OCI-LY7 (cell line): ENCODE measurements at regions not wholly inside any gene's neighbourhood (a gene's known extent, or its start where the extent isn't known, plus 50 kb on each side); places are given as distances from the start of the nearest gene placed in this dataset.
A peak's percentile ranks its signal among the peaks of the same experiment; 100 is the strongest.

ENCODE experiments used
- BruUV-seq: library from RNA; stranded (reverse); fragments of 400-500 nt; replicated peaks from 2 replicates; lab custom pipeline; 2021; lab: Mats Ljungman, UMichigan
- CTCF ChIA-PET: fragments of 300-600 bp; sonication (Branson Sonifier 250); formaldehyde crosslinking; loops from one replicate; lab custom pipeline; 2022; ENCODE audit warnings: antibody characterized with exemption; ENCODE audit not compliant: unreplicated experiment; lab: Charles Lee
- POLR2A ChIA-PET: fragments of 300-600 bp; sonication (Branson Sonifier 250); formaldehyde crosslinking; loops from one replicate; lab custom pipeline; 2022; ENCODE audit warnings: antibody characterized with exemption; lab: Charles Lee
- DNase-seq: peaks from one replicate; pipeline ENCODE4 v3.0.0-alpha.2; 2015; ENCODE audit warnings: low spot score
- H2AFZ ChIP-seq: fragments of 200-600 bp; sonication (generic), shearing (Covaris generic); 2 replicates; pipeline ENCODE4 v1.6.1; 2014; ENCODE audit warnings: mild to moderate bottlenecking, antibody characterized with exemption, low read length, moderate library complexity
- H3K27ac ChIP-seq: fragments of 200-600 bp; sonication (generic); 2 replicates; pipeline ENCODE4 v1.5.1; 2014; ENCODE audit warnings: mixed run types, low read depth, mild to moderate bottlenecking, moderate library complexity, low read length, inconsistent platforms; ENCODE audit not compliant: poor library complexity, severe bottlenecking
- H3K36me3 ChIP-seq: fragments of 200-600 bp; sonication (generic); 2 replicates; pipeline ENCODE4 v1.6.1; 2014; ENCODE audit warnings: mild to moderate bottlenecking, antibody characterized with exemption, low read length, moderate library complexity, mixed read lengths; ENCODE audit not compliant: insufficient read depth
- H3K4me1 ChIP-seq: fragments of 200-600 bp; sonication (generic); 2 replicates; pipeline ENCODE4 v1.5.1; 2014; ENCODE audit warnings: mild to moderate bottlenecking, low read length; ENCODE audit not compliant: insufficient read depth, poor library complexity, severe bottlenecking
- H3K4me2 ChIP-seq: fragments of 200-600 bp; sonication (generic); 2 replicates; pipeline ENCODE4 v1.6.1; 2014; ENCODE audit warnings: mild to moderate bottlenecking, low read length
- H3K4me3 ChIP-seq: fragments of 200-600 bp; sonication (generic); 2 replicates; pipeline ENCODE4 v1.5.1; 2014; ENCODE audit warnings: mild to moderate bottlenecking, low read depth, low read length; ENCODE audit not compliant: poor library complexity, severe bottlenecking
- H3K79me2 ChIP-seq: fragments of 200-600 bp; sonication (generic); 2 replicates; pipeline ENCODE4 v1.6.1; 2016; ENCODE audit warnings: low read depth, mild to moderate bottlenecking, low read length, moderate library complexity, mixed read lengths; ENCODE audit not compliant: insufficient read depth
- H3K9me2 ChIP-seq: fragments of 200-600 bp; sonication (generic); 2 replicates; pipeline ENCODE4 v1.6.1; 2016; ENCODE audit warnings: mild to moderate bottlenecking, low read length, mixed read lengths; ENCODE audit not compliant: insufficient read depth
- H3K9me3 ChIP-seq: fragments of 200-600 bp; sonication (generic); 2 replicates; pipeline ENCODE4 v1.6.1; 2014; ENCODE audit warnings: mild to moderate bottlenecking, mixed run types, low read length, mixed read lengths
- H4K20me1 ChIP-seq: fragments of 200-600 bp; sonication (generic); 2 replicates; pipeline ENCODE4 v1.6.1; 2014; ENCODE audit warnings: mild to moderate bottlenecking, antibody characterized with exemption, low read length, moderate library complexity, mixed read lengths; ENCODE audit not compliant: insufficient read depth
- CTCF ChIP-seq: fragments of 200-600 bp; sonication (generic); conservative IDR thresholded peaks from 2 replicates; pipeline ENCODE4 v1.5.1; 2014; ENCODE audit warnings: mild to moderate bottlenecking, antibody characterized with exemption, low read length, moderate library complexity, mixed read lengths
- EZH2phosphoT487 ChIP-seq: fragments of 200-600 bp; sonication (generic); IDR thresholded peaks from 2 replicates; pipeline ENCODE4 v1.6.1; 2018; ENCODE audit warnings: low read depth, borderline replicate concordance, mild to moderate bottlenecking, mixed run types, antibody characterized with exemption, low read length, moderate library complexity, mixed read lengths
- intact Hi-C: fragments of 100-400 bp; cut with micrococcal nuclease; formaldehyde crosslinking; loops from one replicate; pipeline ENCODE4 v1.10.0; 2022; ENCODE audit not compliant: unreplicated experiment

DNA sequence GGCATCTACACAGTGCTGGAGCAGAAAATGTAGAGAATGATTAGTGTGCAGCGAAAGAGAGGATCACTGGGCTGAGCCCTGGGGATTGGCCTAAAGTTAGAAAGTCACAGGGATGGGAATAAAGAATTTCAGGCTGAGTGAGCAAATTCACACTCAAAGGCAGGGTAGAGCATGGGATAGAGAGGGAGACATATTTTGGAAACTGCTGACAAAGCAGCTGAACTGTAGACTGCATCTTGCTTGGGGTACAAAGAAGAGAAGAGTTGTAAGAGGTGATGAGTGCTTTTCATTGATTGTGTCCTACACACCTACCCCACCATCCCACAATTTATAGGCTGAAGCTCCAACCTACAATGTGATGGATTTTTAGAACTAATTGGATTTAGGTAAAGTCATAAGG, 677.8 kb downstream of the TAF11L14 start:
- Histone ChIP-seq H4K20me1 (no peaks in the 10 kb centered on the region), H3K4me2 (no peak overlapping the region), H3K79me2 (no peaks in the 10 kb centered on the region), H3K9me3 (no peaks in the 10 kb centered on the region), H3K4me3 (no peak overlapping the region), H3K9me2 (no peaks in the 10 kb centered on the region), H3K4me1 (no peaks in the 10 kb centered on the region), H2AFZ (no peak overlapping the region), H3K36me3 (no peaks in the 10 kb centered on the region), H3K27ac (no peak overlapping the region)
- no peak for DNase-seq
- TF ChIP-seq EZH2phosphoT487 (no peak), CTCF (no peak)
- CTCF ChIA-PET, result no interaction called here
- no TSS peak for BruUV-seq
- POLR2A ChIA-PET, result interaction anchor here (0.6 kb wide), 1 partner anchor 1093 kb away, joined by 5 read pairs; no protein-coding TSS in a partner anchor
- intact Hi-C loops, result no loop called here

GRCh38 chr5:18314192-18314778, 680.0 kb downstream of the TAF11L14 start:
- no TSS peak for BruUV-seq
- H3K9me3 ChIP-seq, result no peaks in the 10 kb centered on the region
- no peaks in the 10 kb centered on the region for H3K9me2 ChIP-seq
- no peak overlapping the region for H2AFZ ChIP-seq
- H3K4me3 ChIP-seq, result no peak overlapping the region
- no peak overlapping the region for H3K27ac ChIP-seq
- peak; percentile 43 for DNase-seq
- ChIA-PET CTCF (no interaction called here), POLR2A (interaction anchor here (0.6 kb wide), 2 partner anchors 24 to 37 kb away, joined by 3 to 4 read pairs; no protein-coding TSS in a partner anchor)
- no peaks in the 10 kb centered on the region for H3K4me1 ChIP-seq
- no peak for TF ChIP-seq EZH2phosphoT487
- TF ChIP-seq CTCF, result peak; percentile 89
- H3K36me3 ChIP-seq, result no peaks in the 10 kb centered on the region
- H3K79me2 ChIP-seq, result no peaks in the 10 kb centered on the region
- H3K4me2 ChIP-seq, result no peak overlapping the region
- intact Hi-C loops, result no loop called here
- H4K20me1 ChIP-seq, result no peaks in the 10 kb centered on the region

GRCh38 chr5:18321262-18321942, 687.1 kb downstream of the TAF11L14 start:
- H3K9me2 ChIP-seq, result no peaks in the 10 kb centered on the region
- H3K4me1 ChIP-seq, result no peaks in the 10 kb centered on the region
- no peak overlapping the region for H3K27ac ChIP-seq
- intact Hi-C loops, result no loop called here
- H3K9me3 ChIP-seq, result no peaks in the 10 kb centered on the region
- CTCF ChIA-PET, result no interaction called here
- no peaks in the 10 kb centered on the region for H4K20me1 ChIP-seq
- TF ChIP-seq CTCF, result no peak
- no peak for TF ChIP-seq EZH2phosphoT487
- H3K36me3 ChIP-seq, result no peaks in the 10 kb centered on the region
- H3K4me2 ChIP-seq, result no peak overlapping the region
- BruUV-seq, result no TSS peak
- no peaks in the 10 kb centered on the region for H3K79me2 ChIP-seq
- POLR2A ChIA-PET, result no interaction called here
- DNase-seq, result no peak
- H2AFZ ChIP-seq, result no peak overlapping the region
- no peak overlapping the region for H3K4me3 ChIP-seq
